ENCODE measurements at regions not wholly inside any gene's neighbourhood (a gene's known extent, or its start where the extent isn't known, plus 50 kb on each side); places are given as distances from the start of the nearest gene placed in this dataset.
"Not testable (repeated sequence)": the region's sequence is repeated elsewhere in the genome, so short reads cannot be mapped to it uniquely, and the experiment has no call there.

DNA sequence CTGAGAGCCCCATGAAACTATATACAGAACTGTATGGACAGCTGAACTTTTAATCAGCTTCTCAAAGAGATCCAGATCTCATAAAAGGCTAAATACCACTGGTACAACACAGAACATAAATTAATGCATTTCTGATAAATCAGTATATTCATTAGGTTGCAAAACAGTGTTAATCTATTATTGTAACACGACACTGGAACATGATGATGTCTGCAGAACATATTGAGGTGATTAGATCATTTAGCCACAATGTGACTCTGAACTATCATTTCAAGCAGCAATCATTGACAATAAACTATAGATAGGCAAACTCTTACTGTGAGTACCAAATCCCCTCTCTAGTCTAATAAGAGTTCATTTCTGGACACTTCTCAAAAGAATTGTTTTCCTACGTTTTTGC is 50.3 kb downstream of the GASK1B start:
- DNase-seq (ENCODE audit: low spot score), result no peak

DNA sequence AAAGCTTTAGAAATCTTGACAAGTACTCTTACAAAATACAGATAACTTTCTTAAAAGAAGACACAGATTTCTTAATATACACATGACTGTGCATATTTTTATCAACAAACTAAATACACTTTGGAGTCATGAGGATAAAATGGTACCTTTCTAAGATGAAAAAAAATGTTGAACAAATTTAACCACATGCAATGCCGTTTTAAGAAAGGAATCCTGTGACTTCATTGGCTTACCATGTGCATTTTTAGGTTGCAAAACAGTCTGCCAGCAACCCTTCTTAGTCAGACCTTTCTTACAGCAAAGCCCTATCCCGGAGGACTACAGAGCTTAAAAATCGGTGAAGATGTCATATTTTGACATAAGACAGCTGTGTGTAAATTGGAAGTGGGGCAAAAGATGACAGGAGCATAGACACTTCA is 51.7 kb downstream of the GASK1B start:
- no peak for DNase-seq (ENCODE audit: low spot score)

DNA sequence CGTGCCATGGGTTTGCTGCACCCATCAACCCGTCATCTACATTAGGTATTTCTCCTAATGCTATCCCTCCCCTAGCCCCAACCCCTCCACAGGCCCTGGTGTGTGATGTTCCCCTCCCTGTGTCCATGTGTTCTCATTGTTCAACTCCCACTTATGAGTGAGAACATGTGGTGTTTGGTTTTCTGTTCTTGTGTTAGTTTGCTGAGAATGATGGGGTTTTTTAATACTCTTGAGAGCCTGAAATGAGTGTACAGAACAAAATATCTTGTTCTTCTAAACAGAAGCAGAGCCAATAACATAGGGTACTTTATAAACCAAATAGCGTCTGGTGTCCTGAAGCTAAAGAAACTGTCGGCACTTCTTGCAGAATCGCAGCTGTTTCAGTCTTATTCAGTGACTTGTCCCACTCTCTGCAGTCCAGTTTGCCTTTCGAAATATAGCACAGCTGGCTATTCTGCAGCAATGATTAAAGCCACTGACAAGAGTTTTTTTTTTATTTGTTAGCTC is 52.1 kb downstream of the GASK1B start:
- DNase-seq (ENCODE audit: low spot score), result not testable (repeated sequence)

DNA sequence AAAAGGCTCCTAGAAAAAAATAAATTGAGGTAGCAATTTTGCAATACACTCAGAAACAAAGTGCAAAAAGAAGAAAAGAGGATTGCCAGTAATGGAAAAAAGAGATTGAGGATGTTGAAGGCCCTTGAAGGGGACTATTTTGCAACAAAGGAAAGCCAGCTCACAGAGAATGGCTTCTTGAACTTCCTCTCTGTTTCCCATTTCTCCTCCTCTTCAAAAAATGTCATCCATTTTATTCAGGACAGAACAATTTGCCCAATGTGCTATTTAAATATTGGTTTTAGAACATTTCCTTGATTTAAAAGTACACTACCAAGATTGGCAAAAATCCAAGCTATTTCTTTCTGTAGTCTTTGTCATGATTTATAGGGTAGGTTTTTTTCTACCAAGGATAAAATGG is 60.2 kb downstream of the GASK1B start:
- no peak for DNase-seq (ENCODE audit: low spot score)

DNA sequence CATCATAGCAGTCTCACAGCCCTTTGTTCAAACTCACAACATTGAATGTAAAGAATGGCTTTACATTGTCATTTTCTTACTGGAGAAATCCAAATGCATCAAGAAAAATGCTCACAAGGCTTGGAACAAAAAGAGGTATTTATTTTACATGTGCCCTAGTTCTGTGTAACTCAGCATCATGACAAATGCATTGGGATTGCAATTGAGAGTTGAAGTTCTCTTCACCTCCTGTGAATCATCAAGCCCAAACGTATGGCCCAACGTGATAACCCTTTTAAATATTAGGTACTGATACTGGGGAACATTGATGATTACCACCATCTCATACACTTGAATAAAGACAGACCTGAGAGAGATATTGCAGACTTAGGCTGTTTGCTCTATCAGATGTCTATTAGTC is 61.6 kb downstream of the GASK1B start:
- DNase-seq (ENCODE audit: low spot score), result no peak

DNA sequence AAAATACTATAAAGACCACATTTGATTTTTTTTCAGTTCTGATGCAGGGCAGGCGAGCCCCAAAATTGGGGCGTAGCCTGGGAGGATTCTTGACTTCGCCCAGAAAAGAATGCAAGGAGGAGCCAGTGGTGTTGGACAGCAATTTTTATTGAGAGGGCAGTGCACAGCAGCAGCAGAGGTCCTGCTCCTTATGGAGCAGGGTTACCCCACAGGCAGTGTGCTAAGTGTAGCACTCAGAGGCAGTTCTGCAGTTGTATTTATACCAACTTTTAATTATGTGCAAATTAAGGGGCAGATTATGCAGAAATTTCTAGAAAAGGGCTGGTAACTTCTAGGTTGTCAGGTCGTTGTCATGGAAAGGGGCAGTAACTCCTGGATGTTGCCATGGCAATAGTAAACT is 69.9 kb downstream of the GASK1B start:
- no peak for DNase-seq (ENCODE audit: low spot score)

DNA sequence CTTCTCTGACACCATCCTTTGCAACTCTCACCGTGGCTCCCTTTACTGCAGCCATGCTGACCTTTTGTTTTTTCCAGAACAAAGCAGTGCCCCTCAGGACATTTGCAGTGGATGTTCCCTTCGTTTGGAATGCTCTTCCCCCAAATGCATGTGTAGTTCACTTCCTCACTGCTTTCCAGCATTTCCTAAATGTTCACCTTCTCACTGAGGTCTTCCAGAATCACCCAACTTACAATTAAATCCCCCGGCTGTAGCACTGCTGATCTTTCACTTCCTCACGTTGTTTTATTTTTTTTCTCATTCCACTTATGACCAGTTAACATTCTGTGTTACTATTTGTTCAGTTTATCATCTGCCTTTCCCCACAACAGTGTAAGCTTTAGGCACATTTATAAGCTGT is 73.1 kb downstream of the GASK1B start:
- no peak for DNase-seq (ENCODE audit: low spot score)

DNA sequence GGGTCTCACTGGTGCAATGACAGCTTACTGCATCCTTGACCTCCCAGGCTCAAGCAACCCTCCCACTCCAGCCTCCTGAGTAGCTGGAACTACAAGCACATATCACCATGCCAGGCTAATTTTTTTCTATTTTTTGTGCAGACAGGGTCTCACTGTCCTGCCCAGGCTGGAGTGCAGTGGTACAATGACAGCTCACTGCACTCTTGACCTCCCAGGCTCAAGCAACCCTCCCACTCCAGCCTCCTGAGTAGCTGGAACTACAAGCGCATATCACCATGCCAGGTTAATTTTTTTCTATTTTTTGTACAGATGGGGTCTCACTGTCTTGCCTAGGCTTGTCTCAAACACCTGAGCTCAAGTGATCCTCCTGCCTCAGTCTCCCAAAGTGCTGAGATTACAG is 74.0 kb downstream of the GASK1B start:
- no peak for DNase-seq (ENCODE audit: low spot score)

DNA sequence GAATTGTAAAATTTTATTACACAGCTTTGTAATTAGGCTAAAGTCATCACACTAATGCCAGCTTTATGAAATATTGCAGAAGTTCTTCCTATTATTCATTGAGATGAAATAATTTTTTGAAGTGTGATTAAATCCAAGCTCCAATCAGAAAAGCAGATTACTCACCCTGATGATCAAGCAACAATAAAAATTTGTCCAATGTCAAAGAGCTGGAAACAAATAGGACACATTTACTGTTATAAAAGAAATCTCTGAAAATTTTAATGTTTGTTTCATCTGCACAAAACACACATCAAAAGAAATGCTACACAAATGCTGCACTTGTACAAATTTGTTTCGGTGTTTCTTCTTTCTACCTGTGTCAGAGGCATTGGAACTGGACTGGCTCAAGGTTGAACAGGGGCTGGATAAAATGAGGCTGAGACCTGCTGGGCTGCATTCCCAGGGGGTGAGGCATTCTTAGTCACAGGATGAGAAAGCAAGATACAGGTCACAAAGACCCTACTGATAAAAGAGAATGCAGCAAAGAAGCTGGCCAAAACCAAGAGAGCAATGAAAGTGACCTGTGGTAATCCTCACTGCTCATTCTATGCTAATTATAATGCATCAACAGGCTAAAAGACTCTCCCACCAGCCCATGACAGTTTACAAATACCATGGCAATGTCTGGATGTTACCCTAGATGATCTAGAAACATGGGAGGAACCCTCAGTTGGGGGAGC is 78.3 kb downstream of the GASK1B start:
- DNase-seq (ENCODE audit: low spot score), result no peak

DNA sequence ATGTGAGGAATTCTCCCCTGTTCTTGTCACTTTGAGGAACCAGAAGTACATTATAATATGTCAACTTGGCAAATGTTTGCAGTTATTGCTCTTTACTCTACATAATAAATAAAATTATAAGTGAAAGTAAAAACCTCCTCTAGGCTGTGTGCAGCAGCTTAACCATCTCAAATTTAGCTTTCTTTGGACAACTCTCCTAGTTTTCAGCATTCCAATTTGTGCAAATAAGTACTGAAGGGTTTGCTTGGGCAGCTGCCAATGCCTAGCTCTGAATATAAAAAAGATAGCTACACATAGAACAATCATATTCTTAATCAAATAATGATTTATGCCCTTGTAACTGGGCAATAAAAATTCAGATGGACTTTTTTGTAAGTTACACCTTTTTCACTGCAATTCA is 82.5 kb downstream of the GASK1B start:
- no peak for DNase-seq (ENCODE audit: low spot score)

DNA sequence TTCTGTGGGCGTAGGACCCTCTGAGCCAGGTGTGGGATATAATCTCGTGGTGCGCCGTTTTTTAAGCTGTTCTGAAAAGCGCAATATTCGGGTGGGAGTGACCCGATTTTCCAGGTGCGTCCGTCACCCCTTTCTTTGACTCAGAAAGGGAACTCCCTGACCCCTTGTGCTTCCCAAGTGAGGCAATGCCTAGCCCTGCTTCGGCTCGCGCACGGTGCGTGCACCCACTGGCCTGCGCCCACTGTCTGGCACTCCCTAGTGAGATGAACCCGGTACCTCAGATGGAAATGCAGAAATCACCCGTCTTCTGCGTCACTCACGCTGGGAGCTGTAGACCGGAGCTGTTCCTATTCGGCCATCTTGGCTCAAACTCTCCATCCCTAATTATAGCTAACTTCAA is 82.9 kb downstream of the GASK1B start:
- DNase-seq (ENCODE audit: low spot score), result not testable (repeated sequence)

DNA sequence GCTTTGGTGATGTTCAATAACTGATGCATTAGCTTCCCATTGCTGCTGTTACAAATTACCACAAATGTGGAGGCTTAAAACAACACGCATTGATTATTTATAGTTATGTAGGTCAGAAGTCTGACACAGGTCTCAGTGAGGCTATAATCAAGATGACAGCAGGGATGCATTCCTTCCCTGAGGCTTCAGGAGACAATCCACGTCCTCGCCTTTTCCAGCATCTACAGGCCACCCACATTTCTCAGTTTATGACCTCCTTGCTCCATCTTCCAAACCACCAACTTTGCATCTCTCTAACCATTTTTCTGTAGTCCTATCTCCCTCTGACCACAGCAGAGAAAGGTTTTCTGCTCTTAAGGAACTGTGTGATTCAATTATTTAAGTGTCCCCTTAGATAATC is 92.5 kb downstream of the GASK1B start:
- DNase-seq (ENCODE audit: low spot score), result no peak

DNA sequence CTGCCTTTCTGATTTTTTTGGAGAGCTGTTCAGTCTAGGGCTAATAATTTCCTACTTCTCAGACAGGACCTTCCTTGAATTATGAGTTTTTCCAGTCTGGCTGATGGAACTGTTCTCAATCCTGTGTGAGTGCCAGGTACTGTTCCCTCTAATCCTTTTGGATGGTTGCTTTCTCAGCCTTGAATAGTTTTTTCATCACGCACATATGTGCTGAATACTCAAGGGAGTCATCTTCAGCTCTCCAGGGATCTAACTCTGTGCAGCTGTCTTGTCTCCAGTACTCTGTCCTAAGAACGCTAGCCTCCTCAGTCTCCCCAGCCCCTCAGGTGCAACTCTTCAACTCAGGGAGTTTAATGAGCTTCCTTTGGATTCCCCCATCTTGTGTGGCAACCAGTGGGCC is 93.2 kb downstream of the GASK1B start:
- no peak for DNase-seq (ENCODE audit: low spot score)

DNA sequence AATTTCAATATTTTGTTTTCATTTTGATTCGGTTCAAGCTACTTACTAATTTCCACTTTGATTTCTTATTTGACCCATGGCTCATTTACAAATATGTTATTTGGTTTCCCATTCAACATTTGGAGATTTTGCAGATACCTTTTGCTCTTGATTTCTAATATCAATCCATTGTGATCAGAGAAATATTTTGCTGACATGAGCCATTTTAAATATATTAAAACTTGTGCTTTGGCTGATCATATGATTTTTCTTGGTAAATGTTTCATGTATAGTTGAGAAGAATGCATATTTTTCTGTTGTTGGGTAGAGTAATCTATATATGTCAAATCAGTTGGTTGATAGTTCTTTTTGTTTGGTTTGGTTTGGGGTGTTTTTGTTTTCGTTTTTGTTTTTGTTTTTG is 95.0 kb downstream of the GASK1B start:
- DNase-seq (ENCODE audit: low spot score), result no peak

DNA sequence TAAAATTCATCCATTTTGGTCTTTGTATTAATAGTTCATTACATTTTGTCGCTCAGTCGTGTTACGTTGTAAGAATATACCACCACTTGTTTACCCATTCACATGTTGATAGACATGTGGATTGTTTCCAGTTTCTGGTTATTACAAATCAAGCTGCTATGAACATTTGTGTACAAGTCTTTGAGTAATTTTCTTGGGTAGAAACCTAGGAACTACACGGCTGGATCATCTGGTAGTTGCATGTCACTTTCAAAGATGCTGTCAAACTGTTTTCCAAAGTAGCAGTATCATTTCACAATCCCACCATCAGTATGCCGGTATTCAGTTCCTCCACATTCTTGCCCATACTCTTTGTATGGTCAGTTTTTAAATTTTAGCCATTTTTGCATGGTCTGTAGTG is 98.0 kb downstream of the GASK1B start:
- no peak for DNase-seq (ENCODE audit: low spot score)

DNA sequence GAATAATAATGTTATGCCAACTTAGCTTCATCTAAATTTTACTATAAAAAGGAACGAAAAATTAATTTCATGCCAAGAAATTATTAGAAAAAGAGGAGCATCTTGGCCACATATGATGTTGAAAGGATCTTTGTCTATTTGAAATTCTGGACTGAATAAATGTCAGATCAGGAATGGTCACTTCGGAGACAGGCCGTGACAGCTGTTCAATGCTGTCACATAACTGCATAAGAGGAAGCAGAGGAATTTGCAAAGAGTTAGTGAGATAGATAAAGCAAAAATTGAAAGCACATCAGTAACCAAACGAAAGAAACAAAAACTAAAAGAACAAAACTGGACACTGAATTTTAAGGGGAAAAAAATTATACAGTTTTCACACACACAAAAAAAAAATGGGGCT is 100.9 kb downstream of the GASK1B start:
- no peak for DNase-seq (ENCODE audit: low spot score)

DNA sequence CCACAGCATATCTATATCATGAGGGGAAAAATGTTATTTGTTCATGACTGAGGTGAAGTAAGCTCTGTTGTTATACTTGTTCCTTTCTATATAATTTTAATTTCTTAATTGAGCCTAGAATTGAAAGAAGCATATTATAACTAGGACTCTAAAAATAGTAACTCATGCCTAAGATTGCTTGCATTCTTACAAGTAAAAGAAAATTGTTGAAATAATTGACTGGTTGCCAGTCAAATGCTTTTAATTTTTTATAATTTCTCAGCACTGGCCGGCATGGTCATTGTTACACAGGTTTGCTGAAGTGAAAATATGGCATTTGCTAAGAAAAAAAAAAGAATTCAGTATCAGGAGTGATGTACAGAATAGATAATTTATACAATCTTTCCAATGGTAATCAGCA is 104.8 kb downstream of the GASK1B start:
- no peak for DNase-seq (ENCODE audit: low spot score)

DNA sequence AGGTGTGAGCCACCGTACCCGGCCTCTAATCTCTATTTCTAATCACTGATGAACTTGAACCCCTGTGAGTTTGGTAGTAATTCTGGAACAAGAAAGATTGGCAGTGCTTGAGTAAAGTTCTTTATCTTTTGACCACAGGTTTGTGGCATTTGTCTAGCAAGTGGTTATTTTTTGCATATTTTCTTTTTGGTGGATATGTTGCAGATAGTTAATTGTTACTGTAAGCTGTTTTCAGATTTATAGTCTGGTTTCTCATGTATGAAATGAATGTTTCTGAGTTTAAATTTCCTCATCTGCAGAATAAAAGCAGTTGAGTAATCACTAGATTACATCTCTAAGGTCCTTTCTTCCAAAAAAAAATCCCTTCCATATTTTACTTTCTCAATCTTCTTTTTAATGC is 105.2 kb downstream of the GASK1B start:
- DNase-seq (ENCODE audit: low spot score), result no peak

DNA sequence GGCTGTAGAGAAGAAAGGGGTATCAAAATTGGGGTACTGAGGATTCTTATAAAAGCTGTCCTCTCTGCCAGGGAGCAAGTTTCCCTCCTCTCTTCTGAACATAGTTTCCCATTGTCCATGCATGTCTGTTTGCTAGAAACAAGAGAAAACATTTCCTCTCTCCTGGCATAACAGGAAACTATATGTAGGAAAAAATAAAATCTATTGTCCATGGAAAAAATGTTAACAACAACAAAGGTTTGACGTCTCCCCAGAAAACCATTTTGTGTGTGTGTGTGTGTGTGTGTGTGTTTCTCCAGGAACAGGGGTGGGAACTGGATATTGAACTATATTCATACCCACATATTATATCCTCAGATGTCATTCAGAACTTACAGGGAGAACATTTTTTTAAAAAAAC is 107.2 kb downstream of the GASK1B start:
- no peak for DNase-seq (ENCODE audit: low spot score)

DNA sequence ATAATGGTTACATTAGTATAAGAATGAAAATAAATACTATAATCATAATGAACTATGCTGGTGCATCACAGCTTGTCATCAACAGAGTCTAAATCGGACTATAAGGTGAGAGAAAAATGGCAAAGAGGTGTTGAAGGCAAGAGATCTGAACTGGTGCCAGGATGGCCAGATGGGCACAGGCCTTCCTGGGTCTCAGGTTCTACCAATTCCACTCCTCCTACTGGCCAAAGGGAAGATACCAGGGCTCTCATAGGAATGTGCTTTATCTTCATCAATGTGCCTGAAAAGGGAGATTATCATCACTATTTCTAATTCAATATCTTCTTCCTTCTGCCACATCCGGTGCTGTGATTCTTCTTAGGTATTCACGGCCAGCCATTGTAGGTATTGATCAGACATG is 107.6 kb downstream of the GASK1B start:
- DNase-seq (ENCODE audit: low spot score), result no peak

DNA sequence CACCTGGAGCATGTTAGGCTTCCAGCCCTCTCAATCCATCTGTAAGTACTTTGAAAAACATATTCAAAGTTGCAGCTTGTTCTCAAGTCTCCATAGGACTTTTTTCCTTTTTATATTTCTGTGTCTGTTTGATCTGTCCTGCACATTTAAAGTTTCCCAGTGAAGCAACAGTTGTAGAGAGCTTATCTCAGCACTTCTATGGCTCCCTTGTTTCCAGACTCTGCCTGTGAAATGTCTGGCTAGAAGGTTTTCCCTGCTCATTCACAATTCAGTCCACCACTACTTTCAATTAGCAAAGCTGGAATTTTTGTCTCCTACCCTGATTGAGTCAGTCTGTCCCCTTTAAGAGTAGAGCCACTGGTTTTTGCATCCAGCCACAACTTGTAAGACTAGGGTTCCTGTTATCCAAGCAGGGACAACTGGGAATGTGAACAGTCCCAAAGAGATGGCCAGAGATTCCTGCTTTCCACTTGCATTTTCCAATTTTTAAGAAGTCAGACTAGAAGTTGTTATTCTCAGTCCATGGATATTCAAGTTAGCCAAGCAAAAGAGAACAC is 116.1 kb downstream of the GASK1B start:
- DNase-seq (ENCODE audit: low spot score), result no peak

DNA sequence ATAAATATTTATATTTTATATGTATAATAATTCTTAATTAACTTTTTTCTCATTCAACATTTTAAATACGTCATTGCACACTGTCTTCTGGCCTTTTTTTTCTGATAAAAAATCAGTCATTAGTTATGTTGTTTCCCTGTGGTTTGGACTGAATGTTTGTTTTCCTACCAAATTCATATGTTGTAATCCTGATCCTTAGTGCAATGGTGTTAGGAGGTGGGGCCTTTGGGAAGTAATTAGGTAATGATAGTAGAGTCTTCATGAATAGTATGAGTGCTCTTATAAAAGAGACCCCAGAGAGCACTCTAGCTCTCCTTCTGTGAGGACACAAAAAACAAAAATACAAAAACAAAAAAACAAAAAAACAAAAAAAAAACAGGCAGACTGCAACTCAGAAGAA is 117.2 kb downstream of the GASK1B start:
- no peak for DNase-seq (ENCODE audit: low spot score)

DNA sequence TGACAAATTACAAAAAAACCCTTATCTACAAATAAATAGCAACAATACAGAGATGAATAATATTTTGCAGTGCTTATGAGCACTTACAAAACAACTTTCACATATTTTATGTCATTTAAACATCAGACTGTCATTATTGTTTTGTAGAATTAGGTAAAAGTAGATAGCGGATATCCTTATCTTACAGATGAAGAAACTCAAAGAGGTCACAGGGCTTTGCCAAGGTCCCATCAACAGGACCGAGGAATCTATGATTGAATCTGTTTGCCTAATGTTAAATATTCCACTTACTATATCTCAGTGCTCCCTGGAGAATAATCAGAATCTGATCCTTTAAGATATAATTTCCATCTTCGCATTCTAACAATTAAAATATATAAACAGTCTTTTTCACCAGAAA is 119.0 kb downstream of the GASK1B start:
- no peak for DNase-seq (ENCODE audit: low spot score)

DNA sequence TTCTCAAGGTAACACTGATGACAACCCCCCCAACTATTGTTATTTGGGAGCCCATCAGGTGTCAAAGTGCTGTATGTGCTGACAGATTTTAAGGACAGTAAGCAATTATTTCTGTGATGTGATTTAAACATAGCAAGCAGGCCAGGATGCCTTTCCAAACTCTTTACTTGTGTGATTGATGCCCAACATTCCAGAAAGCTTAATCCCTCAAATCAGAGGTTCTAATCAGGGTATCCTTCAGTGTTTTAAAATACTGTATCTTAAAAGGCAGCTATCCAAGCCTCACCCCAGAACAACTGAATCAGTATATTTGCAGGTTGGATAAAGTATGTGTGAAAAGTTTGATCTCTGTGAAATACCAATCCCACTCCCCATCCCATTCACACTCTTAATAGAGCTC is 119.7 kb downstream of the GASK1B start:
- DNase-seq (ENCODE audit: low spot score), result no peak
